IMR-90 (cell line): ENCODE measurements at regions not wholly inside any gene's neighbourhood (a gene's known extent, or its start where the extent isn't known, plus 50 kb on each side); places are given as distances from the start of the nearest gene placed in this dataset.
"Not testable (repeated sequence)": the region's sequence is repeated elsewhere in the genome, so short reads cannot be mapped to it uniquely, and the experiment has no call there.

Source experiments
- FOS ChIP-seq: fragments of 150-350 bp; IDR thresholded peaks from 2 replicates; pipeline ENCODE4 v1.6.1; 2016; ENCODE audit warnings: low read depth, low read length
- MAZ ChIP-seq: IDR thresholded peaks from 2 replicates; pipeline ENCODE4 v1.6.1; 2012; ENCODE audit warnings: low read depth, mild to moderate bottlenecking, low read length, improper control_type of control experiment, moderate library complexity, borderline replicate concordance
- POLR2A ChIP-seq: IDR thresholded peaks from 2 replicates; pipeline ENCODE4 v1.6.1; 2012; ENCODE audit warnings: mild to moderate bottlenecking, low read depth, low read length
- TF ChIP-seq, protein P1 (sequence below): conservative IDR thresholded peaks from 2 replicates; pipeline ENCODE4 v1.5.1; 2012; ENCODE audit warnings: mild to moderate bottlenecking, low read depth, low read length, improper control_type of control experiment
- TF ChIP-seq, protein P2 (sequence below): fragments of 150-350 bp; IDR thresholded peaks from 2 replicates; pipeline ENCODE4 v1.6.1; 2017; ENCODE audit warnings: mild to moderate bottlenecking, antibody characterized with exemption, low read length, low read depth
- TF ChIP-seq, protein P3 (sequence below): fragments of 150-350 bp; IDR thresholded peaks from 2 replicates; pipeline ENCODE4 v1.6.1; 2016; ENCODE audit warnings: low read depth, mild to moderate bottlenecking, low read length, moderate library complexity, borderline replicate concordance

DNA sequence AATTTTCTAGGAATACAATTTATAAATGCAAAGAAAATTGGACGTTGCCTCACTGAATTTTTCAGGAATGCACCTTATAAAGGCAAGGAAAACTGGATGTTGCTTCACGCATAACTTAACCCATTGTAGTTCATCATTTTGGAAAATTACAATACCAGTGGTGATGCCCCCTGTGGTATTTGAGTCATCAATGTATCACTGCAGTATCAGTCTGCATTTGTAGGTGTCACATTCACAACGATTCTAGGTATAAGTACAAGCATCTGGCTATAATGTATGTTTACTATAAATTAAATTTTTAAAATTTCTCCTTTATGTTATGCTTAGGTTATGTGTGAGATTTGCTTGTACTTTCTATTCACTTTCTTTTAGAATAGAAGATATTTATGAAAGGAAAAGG lies 55.9 kb upstream of the KIF2A start:
- not testable (repeated sequence) for TF ChIP-seq POLR2A, FOS, MAZ
- TF ChIP-seq, protein P1, sequence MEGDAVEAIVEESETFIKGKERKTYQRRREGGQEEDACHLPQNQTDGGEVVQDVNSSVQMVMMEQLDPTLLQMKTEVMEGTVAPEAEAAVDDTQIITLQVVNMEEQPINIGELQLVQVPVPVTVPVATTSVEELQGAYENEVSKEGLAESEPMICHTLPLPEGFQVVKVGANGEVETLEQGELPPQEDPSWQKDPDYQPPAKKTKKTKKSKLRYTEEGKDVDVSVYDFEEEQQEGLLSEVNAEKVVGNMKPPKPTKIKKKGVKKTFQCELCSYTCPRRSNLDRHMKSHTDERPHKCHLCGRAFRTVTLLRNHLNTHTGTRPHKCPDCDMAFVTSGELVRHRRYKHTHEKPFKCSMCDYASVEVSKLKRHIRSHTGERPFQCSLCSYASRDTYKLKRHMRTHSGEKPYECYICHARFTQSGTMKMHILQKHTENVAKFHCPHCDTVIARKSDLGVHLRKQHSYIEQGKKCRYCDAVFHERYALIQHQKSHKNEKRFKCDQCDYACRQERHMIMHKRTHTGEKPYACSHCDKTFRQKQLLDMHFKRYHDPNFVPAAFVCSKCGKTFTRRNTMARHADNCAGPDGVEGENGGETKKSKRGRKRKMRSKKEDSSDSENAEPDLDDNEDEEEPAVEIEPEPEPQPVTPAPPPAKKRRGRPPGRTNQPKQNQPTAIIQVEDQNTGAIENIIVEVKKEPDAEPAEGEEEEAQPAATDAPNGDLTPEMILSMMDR = not testable (repeated sequence)
- TF ChIP-seq, protein P2, sequence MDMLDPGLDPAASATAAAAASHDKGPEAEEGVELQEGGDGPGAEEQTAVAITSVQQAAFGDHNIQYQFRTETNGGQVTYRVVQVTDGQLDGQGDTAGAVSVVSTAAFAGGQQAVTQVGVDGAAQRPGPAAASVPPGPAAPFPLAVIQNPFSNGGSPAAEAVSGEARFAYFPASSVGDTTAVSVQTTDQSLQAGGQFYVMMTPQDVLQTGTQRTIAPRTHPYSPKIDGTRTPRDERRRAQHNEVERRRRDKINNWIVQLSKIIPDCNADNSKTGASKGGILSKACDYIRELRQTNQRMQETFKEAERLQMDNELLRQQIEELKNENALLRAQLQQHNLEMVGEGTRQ = not testable (repeated sequence)
- TF ChIP-seq, protein P3, sequence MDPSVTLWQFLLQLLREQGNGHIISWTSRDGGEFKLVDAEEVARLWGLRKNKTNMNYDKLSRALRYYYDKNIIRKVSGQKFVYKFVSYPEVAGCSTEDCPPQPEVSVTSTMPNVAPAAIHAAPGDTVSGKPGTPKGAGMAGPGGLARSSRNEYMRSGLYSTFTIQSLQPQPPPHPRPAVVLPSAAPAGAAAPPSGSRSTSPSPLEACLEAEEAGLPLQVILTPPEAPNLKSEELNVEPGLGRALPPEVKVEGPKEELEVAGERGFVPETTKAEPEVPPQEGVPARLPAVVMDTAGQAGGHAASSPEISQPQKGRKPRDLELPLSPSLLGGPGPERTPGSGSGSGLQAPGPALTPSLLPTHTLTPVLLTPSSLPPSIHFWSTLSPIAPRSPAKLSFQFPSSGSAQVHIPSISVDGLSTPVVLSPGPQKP = not testable (repeated sequence)
